ENCODE measurements at regions not wholly inside any gene's neighbourhood (a gene's known extent, or its start where the extent isn't known, plus 50 kb on each side); places are given as distances from the start of the nearest gene placed in this dataset.

GRCh38 chr2:239579524-239580198 is 178.8 kb upstream of the HDAC4 start:
- no peak for DNase-seq

- no peak for DNase-seq
Observed at GRCh38 chr2:239579081-239579480, 178.3 kb upstream of the HDAC4 start.

- no peak for DNase-seq
Observed at GRCh38 chr2:239578381-239578780, 177.6 kb upstream of the HDAC4 start.

GRCh38 chr2:239577935-239578334 is 177.1 kb upstream of the HDAC4 start:
- no peak for DNase-seq

- no peak for DNase-seq
Observed at GRCh38 chr2:239576784-239577685, 176.2 kb upstream of the HDAC4 start.

- no peak for DNase-seq
Observed at GRCh38 chr2:239575931-239576445, 175.2 kb upstream of the HDAC4 start.

GRCh38 chr2:239574434-239575156 is 173.8 kb upstream of the HDAC4 start:
- no peak for DNase-seq

GRCh38 chr2:239574054-239574433 is 173.2 kb upstream of the HDAC4 start:
- DNase-seq = no peak

- no peak for DNase-seq
Observed at GRCh38 chr2:239570971-239571520, 170.2 kb upstream of the HDAC4 start.

GRCh38 chr2:239570216-239570925 is 169.6 kb upstream of the HDAC4 start:
- no peak for DNase-seq

GRCh38 chr2:239569401-239570090 is 168.7 kb upstream of the HDAC4 start:
- DNase-seq = no peak

- no peak for DNase-seq
Observed at GRCh38 chr2:239568601-239569000, 167.8 kb upstream of the HDAC4 start.

- no peak for DNase-seq
Observed at GRCh38 chr2:239567786-239568185, 167.0 kb upstream of the HDAC4 start.

- no peak for DNase-seq
Observed at GRCh38 chr2:239566995-239567568, 166.3 kb upstream of the HDAC4 start.

GRCh38 chr2:239566162-239566994 is 165.6 kb upstream of the HDAC4 start:
- DNase-seq = no peak

GRCh38 chr2:239564587-239564986 is 163.8 kb upstream of the HDAC4 start:
- DNase-seq = no peak

- DNase-seq = no peak
Observed at GRCh38 chr2:239563561-239563960, 162.7 kb upstream of the HDAC4 start.

- DNase-seq = no peak
Observed at GRCh38 chr2:239561446-239562001, 160.7 kb upstream of the HDAC4 start.

- DNase-seq = no peak
Observed at GRCh38 chr2:239559417-239560261, 158.8 kb upstream of the HDAC4 start.
